ENCODE measurements at regions not wholly inside any gene's neighbourhood (a gene's known extent, or its start where the extent isn't known, plus 50 kb on each side); places are given as distances from the start of the nearest gene placed in this dataset.

DNA sequence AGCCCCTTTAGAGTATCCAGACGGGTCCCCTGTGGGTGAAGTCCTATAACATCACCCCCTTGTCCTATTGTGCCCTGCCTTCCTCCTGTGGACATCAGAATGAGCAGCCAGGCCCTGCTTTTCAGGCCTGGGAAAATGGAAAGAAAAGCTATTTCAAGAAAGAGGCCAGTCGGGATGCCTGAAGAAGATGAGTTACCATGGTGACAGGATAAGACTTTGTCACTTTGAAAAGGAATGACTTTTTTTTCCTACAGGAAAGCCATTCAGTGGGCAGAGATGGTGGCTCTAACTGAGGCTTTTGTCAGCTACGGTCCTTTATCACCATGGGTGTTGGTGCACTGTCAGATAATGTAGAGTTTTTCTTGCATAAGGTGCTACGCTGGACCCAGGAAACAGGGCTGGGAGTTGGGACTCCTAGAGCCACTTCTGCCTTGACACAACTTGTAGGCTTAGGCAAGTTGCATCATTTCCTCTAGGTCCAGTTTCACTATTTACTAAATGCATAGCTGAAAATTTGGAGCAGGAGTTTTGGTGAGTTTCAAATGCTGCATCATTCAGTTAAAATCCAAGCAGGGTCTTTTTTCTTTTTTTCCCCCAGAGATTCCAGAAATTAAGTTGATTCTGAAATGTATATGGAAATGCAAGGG lies 179.0 kb upstream of the ADRA1D start:
- no peak overlapping the region for H3K4me3 ChIP-seq (ENCODE audit: low read depth, low read length)
- TF ChIP-seq, protein P1, sequence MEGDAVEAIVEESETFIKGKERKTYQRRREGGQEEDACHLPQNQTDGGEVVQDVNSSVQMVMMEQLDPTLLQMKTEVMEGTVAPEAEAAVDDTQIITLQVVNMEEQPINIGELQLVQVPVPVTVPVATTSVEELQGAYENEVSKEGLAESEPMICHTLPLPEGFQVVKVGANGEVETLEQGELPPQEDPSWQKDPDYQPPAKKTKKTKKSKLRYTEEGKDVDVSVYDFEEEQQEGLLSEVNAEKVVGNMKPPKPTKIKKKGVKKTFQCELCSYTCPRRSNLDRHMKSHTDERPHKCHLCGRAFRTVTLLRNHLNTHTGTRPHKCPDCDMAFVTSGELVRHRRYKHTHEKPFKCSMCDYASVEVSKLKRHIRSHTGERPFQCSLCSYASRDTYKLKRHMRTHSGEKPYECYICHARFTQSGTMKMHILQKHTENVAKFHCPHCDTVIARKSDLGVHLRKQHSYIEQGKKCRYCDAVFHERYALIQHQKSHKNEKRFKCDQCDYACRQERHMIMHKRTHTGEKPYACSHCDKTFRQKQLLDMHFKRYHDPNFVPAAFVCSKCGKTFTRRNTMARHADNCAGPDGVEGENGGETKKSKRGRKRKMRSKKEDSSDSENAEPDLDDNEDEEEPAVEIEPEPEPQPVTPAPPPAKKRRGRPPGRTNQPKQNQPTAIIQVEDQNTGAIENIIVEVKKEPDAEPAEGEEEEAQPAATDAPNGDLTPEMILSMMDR (IDR thresholded peaks at IDR 0.05; ENCODE audit: insufficient read depth, low read length): no peak
- DNase-seq (ENCODE audit: low read depth): peak; percentile 4

DNA sequence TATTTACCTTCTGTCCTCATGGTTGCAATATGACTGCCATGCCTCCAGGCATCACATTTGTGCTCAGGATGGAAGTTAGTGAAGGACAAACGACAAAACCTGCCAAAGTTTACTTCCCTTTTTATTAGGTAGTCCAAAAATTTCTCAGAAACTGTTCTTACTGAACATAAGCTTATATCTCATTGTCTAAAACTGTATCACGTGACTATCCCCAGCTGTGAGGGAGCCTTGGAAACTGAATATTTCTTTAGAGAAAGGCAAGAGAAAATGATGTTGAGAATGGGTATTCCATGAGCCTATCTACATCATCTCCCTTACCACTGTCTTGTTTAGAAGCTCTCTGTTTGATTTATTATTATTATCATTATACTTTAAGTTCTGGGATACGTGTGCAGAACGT lies 169.1 kb upstream of the ADRA1D start:
- DNase-seq (ENCODE audit: low read depth): no peak
- TF ChIP-seq, protein P1 (IDR thresholded peaks at IDR 0.05; ENCODE audit: insufficient read depth, low read length): no peak
- H3K4me3 ChIP-seq (ENCODE audit: low read depth, low read length): no peak overlapping the region

DNA sequence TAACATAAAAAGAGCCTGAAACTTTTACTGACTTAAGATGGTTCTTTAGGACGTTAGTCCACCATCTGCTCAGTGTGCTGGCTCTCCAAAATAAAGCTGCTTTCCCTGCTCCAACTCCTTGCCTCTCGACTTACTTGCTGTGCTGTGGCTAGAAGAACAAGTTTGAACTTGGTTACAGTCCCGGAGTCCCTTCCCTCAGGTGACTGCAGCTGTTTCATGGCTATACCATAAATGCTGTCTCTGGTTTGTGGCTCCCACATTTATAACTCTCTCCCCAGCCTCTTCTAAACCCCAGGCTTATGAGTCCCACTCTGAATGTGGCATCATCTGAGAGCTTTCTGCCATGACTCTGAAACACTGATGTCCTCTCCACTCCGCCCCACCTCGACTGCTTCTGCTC lies 166.2 kb upstream of the ADRA1D start:
- H3K4me3 ChIP-seq (ENCODE audit: low read depth, low read length): no peak overlapping the region
- TF ChIP-seq, protein P1 (IDR thresholded peaks at IDR 0.05; ENCODE audit: insufficient read depth, low read length): no peak
- no peak for DNase-seq (ENCODE audit: low read depth)

DNA sequence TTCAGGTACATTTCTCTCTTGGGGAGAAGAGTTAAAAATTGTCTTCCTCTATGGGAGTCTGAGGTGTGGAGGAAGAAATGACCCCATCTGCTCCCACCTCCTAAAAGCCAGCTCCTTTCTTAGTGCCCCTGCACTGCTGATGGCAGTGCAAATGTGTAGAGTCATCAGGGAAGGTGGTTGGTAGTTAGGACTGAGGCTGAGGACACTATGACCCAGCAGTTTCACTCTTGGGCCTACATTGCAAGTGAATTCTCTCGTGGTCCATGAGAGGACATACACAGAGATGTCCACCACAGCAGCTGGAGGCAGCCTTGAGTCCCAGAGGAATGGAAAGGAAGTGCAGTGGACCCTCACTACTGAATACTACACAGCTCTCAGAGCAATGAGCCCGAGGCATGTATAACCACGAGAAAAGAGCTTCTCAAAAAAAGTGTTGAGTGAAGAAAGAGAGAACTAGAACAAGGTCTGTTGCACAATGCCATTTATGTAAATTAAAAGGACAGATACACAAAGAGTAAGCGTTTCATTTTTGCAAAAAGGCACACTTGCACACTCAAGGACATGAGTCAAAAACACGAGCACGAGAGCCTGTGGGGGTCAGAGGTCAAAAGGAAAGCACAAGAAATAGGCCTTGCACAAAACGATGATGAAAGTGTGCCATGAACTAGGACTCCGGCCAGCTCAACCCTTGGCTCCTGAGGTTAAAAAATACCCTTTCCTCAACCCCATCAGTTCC lies 164.4 kb upstream of the ADRA1D start:
- H3K4me3 ChIP-seq (ENCODE audit: low read depth, low read length): no peak overlapping the region
- TF ChIP-seq, protein P1 (IDR thresholded peaks at IDR 0.05; ENCODE audit: insufficient read depth, low read length): no peak
- no peak for DNase-seq (ENCODE audit: low read depth)

DNA sequence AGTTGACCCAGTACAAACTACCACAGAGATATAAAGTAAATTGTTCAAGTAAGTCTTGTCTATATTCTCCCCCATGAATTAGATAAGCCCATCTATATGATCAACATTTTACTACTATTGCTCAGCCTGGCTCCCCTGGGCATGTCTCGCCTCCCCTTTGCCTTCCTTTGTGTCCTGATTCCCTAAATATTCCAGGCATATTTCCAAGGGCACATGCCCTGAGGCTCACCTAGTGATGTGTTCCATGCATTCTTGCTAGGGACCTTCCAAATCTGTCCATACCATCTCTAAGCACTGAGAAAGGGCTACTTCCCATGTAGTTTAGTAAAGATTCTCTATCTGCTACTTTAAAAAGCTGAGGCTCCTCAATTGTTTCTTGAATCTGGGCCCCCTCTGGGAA lies 163.1 kb upstream of the ADRA1D start:
- TF ChIP-seq, protein P1 (IDR thresholded peaks at IDR 0.05; ENCODE audit: insufficient read depth, low read length): no peak
- no peak for DNase-seq (ENCODE audit: low read depth)
- H3K4me3 ChIP-seq (ENCODE audit: low read depth, low read length): no peak overlapping the region

DNA sequence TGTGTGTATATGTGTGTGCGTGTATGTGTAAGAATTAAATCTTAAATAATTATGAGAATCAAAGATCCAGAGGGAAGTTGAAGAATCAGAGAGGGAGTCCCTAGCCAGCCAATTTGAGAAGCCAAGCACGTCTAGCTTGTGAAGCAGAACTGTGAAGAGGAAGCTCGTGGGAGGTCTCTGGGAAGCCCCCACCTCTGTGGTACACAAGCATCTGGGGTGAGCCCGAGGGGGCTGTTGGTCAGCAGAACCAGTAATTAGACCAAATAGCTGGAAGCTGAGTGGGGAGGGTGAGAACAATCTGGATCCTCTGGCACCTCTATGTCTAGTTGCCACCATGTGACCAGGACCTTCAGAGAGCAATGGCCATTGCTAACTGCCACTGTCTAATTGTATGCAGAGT lies 162.7 kb upstream of the ADRA1D start:
- no peak for DNase-seq (ENCODE audit: low read depth)
- H3K4me3 ChIP-seq (ENCODE audit: low read depth, low read length): no peak overlapping the region
- TF ChIP-seq, protein P1 (IDR thresholded peaks at IDR 0.05; ENCODE audit: insufficient read depth, low read length): no peak

Measured in fibroblast of the aortic adventitia (primary cell).